WI38 (cell line): ENCODE measurements at regions not wholly inside any gene's neighbourhood (a gene's known extent, or its start where the extent isn't known, plus 50 kb on each side); places are given as distances from the start of the nearest gene placed in this dataset.

Experiments
- H3K4me3 ChIP-seq: 2 replicates; pipeline ENCODE4 v1.5.1; 2011; ENCODE audit warnings: low read depth, mild to moderate bottlenecking, control low read depth, low read length
- TF ChIP-seq, protein P1 (sequence below): IDR thresholded peaks from 2 replicates; pipeline ENCODE4 v1.5.1; 2012; ENCODE audit warnings: low read depth, mild to moderate bottlenecking, control low read depth, low read length

- H3K4me3 ChIP-seq, result no peak overlapping the region
- TF ChIP-seq, protein P1, sequence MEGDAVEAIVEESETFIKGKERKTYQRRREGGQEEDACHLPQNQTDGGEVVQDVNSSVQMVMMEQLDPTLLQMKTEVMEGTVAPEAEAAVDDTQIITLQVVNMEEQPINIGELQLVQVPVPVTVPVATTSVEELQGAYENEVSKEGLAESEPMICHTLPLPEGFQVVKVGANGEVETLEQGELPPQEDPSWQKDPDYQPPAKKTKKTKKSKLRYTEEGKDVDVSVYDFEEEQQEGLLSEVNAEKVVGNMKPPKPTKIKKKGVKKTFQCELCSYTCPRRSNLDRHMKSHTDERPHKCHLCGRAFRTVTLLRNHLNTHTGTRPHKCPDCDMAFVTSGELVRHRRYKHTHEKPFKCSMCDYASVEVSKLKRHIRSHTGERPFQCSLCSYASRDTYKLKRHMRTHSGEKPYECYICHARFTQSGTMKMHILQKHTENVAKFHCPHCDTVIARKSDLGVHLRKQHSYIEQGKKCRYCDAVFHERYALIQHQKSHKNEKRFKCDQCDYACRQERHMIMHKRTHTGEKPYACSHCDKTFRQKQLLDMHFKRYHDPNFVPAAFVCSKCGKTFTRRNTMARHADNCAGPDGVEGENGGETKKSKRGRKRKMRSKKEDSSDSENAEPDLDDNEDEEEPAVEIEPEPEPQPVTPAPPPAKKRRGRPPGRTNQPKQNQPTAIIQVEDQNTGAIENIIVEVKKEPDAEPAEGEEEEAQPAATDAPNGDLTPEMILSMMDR, result no peak
These were observed 196.6 kb upstream of the DCN start for GRCh38 chr12:91379051-91379775.

GRCh38 chr12:91377436-91377835, 194.8 kb upstream of the DCN start:
- TF ChIP-seq, protein P1, result no peak
- H3K4me3 ChIP-seq, result no peak overlapping the region

DNA sequence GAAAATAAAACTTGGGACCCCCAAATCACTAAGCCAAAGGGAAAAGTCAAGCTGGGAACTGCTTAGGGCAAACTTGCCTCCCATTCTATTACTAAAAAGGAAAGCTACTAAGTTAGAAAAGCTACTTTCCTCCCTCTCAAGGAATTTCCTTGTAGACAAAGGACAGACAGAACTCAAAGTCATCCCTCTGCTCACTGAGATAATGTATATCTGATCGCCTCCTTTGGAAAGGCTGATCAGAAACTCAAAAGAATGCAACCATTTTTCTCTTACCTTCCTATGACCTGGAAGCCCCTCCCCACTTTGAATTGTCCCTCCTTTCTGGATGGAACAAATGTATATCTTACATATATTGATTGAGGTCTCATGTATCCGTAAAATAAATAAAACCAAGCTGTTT, 190.5 kb upstream of the DCN start:
- TF ChIP-seq, protein P1, result no peak
- H3K4me3 ChIP-seq, result no peak overlapping the region

GRCh38 chr12:91370086-91370868, 187.7 kb upstream of the DCN start:
- TF ChIP-seq, protein P1, result no peak
- H3K4me3 ChIP-seq, result no peak overlapping the region

DNA sequence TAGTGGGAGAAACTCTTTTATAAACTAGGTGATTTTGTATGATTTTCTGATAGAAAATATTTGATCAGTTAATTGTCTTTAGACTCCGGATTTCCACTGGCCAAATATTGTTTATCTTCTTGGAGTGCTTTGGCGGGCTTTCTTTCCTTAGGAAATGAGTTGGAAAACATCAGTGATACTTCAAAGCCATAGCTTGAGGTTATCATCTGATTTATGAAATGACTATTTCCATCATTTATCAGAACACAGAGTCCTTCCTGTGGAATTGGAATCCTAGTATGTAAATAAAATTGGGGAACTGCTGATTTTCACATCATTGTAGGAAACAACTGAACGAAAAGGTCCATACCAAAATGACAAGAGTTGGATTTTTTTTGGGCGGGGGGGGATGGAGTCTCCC, 186.0 kb upstream of the DCN start:
- no peak overlapping the region for H3K4me3 ChIP-seq
- TF ChIP-seq, protein P1, result no peak

GRCh38 chr12:91367234-91367849, 184.7 kb upstream of the DCN start:
- TF ChIP-seq, protein P1, result peak; percentile 29; the same call in 1 of the 2 replicates
- no peak overlapping the region for H3K4me3 ChIP-seq
